SH-SY5Y (cell line): ENCODE measurements at regions not wholly inside any gene's neighbourhood (a gene's known extent, or its start where the extent isn't known, plus 50 kb on each side); places are given as distances from the start of the nearest gene placed in this dataset.

ENCODE experiments used
- GATA2 ChIP-seq: IDR thresholded peaks from 2 replicates; pipeline ENCODE4 v1.6.1; 2011; ENCODE audit warnings: mild to moderate bottlenecking, low read depth, low read length
- GATA3 ChIP-seq: IDR thresholded peaks from 2 replicates; pipeline ENCODE4 v1.6.1; 2011; ENCODE audit warnings: low read depth, mild to moderate bottlenecking, low read length, moderate library complexity

- TF ChIP-seq GATA2: no peak
- TF ChIP-seq GATA3: no peak
Measured at GRCh38 chr2:224094413-224094812, 55.3 kb upstream of the SERPINE2 start.
